GM20000 (cell line): ENCODE measurements at regions not wholly inside any gene's neighbourhood (a gene's known extent, or its start where the extent isn't known, plus 50 kb on each side); places are given as distances from the start of the nearest gene placed in this dataset.

Source experiments
- DNase-seq: peaks from one replicate; pipeline ENCODE4 v3.0.0; 2012; ENCODE audit warnings: low spot score
- CTCF ChIP-seq: IDR thresholded peaks from 2 replicates; pipeline ENCODE4 v1.5.1; 2012; ENCODE audit warnings: mild to moderate bottlenecking, control low read depth; ENCODE audit errors: extremely low read depth, missing control alignments

- no peak for TF ChIP-seq CTCF
- DNase-seq, result no peak
Measured at GRCh38 chr6:148286563-148286962, 56.1 kb upstream of the SASH1 start.

- no peak for DNase-seq
- no peak for TF ChIP-seq CTCF
Measured at GRCh38 chr6:148287623-148288333, 54.9 kb upstream of the SASH1 start.

GRCh38 chr6:148288541-148288940 is 54.1 kb upstream of the SASH1 start:
- no peak for DNase-seq
- TF ChIP-seq CTCF, result no peak

- TF ChIP-seq CTCF, result no peak
Measured at GRCh38 chr6:148289153-148289552, 53.5 kb upstream of the SASH1 start.

GRCh38 chr6:148291876-148292275 is 50.8 kb upstream of the SASH1 start:
- TF ChIP-seq CTCF, result no peak
- no peak for DNase-seq

More at GRCh38 chr6:148289153-148289552, 53.5 kb upstream of the SASH1 start:
- no peak for DNase-seq
